Endothelial cell of umbilical vein (primary cell): ENCODE measurements at regions not wholly inside any gene's neighbourhood (a gene's known extent, or its start where the extent isn't known, plus 50 kb on each side); places are given as distances from the start of the nearest gene placed in this dataset.

ENCODE experiments used
- BruUV-seq: library from RNA; stranded (reverse); fragments of 400-500 nt; replicated peaks from 2 replicates; lab custom pipeline; 2021; lab: Mats Ljungman, UMichigan
- CTCF ChIA-PET: fragments of 300-600, 350-600 bp; sonication (Branson Sonifier 250); formaldehyde crosslinking; loops from one replicate; lab custom pipeline; 2021; ENCODE audit warnings: antibody characterized with exemption, inconsistent platforms; lab: Charles Lee
- POLR2A ChIA-PET: fragments of 300-600, 350-600 bp; sonication (Branson Sonifier 250); formaldehyde crosslinking; loops from one replicate; lab custom pipeline; 2021; ENCODE audit warnings: antibody characterized with exemption, inconsistent platforms; lab: Charles Lee
- DNase-seq: peaks from one replicate; pipeline ENCODE4 v3.0.0-alpha.2; 2011; ENCODE audit warnings: low read depth, low spot score
- FAIRE-seq: peaks from 2 replicates; lab custom pipeline; 2011; peaks lifted over from hg19 to GRCh38; lab: Jason Lieb, UNC
- H2AFZ ChIP-seq: 2 replicates; pipeline ENCODE4 v1.6.0; 2012; ENCODE audit warnings: low read depth, low read length, control low read depth, inconsistent platforms
- H3K27ac ChIP-seq: 2 replicates; pipeline ENCODE4 v1.5.1; 2011; ENCODE audit warnings: low read depth, mild to moderate bottlenecking, control low read depth, low read length, moderate library complexity; ENCODE audit not compliant: insufficient read depth
- H3K27me3 ChIP-seq, 2 experiments: 2 replicates each; pipeline versions ENCODE4 v1.6.0 to v1.6.1; 2011; ENCODE audit warnings: low read length in 2 of 2, mixed read lengths in 1 of 2; ENCODE audit not compliant: control insufficient read depth in 2 of 2, insufficient read depth in 2 of 2
- H3K36me3 ChIP-seq, 2 experiments: 2 replicates in 1 of 2; 3 replicates in 1 of 2; pipeline ENCODE4 v1.5.1; 2011; ENCODE audit warnings: low read length in 2 of 2, mild to moderate bottlenecking in 1 of 2, moderate library complexity in 1 of 2; ENCODE audit not compliant: control insufficient read depth in 2 of 2, insufficient read depth in 2 of 2; ENCODE audit errors: extremely low read depth in 1 of 2
- H3K4me1 ChIP-seq: 3 replicates; pipeline ENCODE4 v1.5.1; 2011; ENCODE audit warnings: mild to moderate bottlenecking, low read length; ENCODE audit not compliant: control insufficient read depth, insufficient read depth; ENCODE audit errors: extremely low read depth
- H3K4me2 ChIP-seq: 2 replicates; pipeline ENCODE4 v1.6.1; 2011; ENCODE audit warnings: low read length, control low read depth, mixed read lengths; ENCODE audit not compliant: insufficient read depth
- H3K4me3 ChIP-seq, 3 experiments: fragments of 200-600 bp in 1 of 3; sonication (generic), shearing (Covaris generic) in 1 of 3; replicated peaks in 1 of 3; 2 replicates each; pipeline ENCODE4 v1.5.1; 2011 to 2016; ENCODE audit warnings: control low read depth in 3 of 3, low read length in 3 of 3, mild to moderate bottlenecking in 2 of 3, inconsistent platforms in 1 of 3, low read depth in 1 of 3, moderate library complexity in 1 of 3; ENCODE audit not compliant: insufficient read depth in 1 of 3
- H3K79me2 ChIP-seq: 2 replicates; pipeline ENCODE4 v1.6.0; 2012; ENCODE audit warnings: low read length, inconsistent platforms; ENCODE audit not compliant: control insufficient read depth, insufficient read depth
- H3K9ac ChIP-seq: replicated peaks from 2 replicates; pipeline ENCODE3; 2011; ENCODE audit warnings: low read length, control low read depth; ENCODE audit not compliant: insufficient read depth; ENCODE audit errors: extremely low read depth
- H3K9me1 ChIP-seq: replicated peaks from 3 replicates; pipeline ENCODE4 v1.6.0; 2011; ENCODE audit warnings: mild to moderate bottlenecking, low read length; ENCODE audit not compliant: control insufficient read depth, insufficient read depth; ENCODE audit errors: extremely low read depth
- H3K9me3 ChIP-seq: replicated peaks from 2 replicates; pipeline ENCODE4 v1.5.1; 2012; ENCODE audit warnings: low read length, inconsistent platforms; ENCODE audit not compliant: control insufficient read depth, insufficient read depth
- H4K20me1 ChIP-seq: replicated peaks from 2 replicates; pipeline ENCODE3; 2011; ENCODE audit warnings: mild to moderate bottlenecking, low read length; ENCODE audit not compliant: control insufficient read depth, insufficient read depth; ENCODE audit errors: extremely low read depth
- CTCF ChIP-seq, 2 donors: IDR thresholded peaks; 1 replicate in 1 of 2; 2 replicates in 1 of 2; pipeline ENCODE4 v1.5.1; 2011; ENCODE audit warnings: low read length in 2 of 2, mild to moderate bottlenecking in 2 of 2, moderate library complexity in 2 of 2, control low read depth in 1 of 2, inconsistent platforms in 1 of 2, low read depth in 1 of 2; ENCODE audit not compliant: insufficient read depth in 1 of 2; ENCODE audit errors: extremely low read depth in 1 of 2
- EZH2 ChIP-seq: IDR thresholded peaks from 2 replicates; pipeline ENCODE4 v1.6.1; 2012; ENCODE audit warnings: borderline replicate concordance, low read depth, mild to moderate bottlenecking, moderate library complexity, low read length, inconsistent platforms; ENCODE audit not compliant: severe bottlenecking
- FOS ChIP-seq: IDR thresholded peaks from 2 replicates; pipeline ENCODE4 v1.6.1; 2011; ENCODE audit warnings: mild to moderate bottlenecking, low read length, moderate library complexity, borderline replicate concordance; ENCODE audit not compliant: insufficient read depth
- GATA2 ChIP-seq: IDR thresholded peaks from 2 replicates; pipeline ENCODE4 v1.7.0; 2011; ENCODE audit warnings: low read depth, mild to moderate bottlenecking, moderate library complexity, mixed read lengths, low read length; ENCODE audit not compliant: insufficient read length, insufficient read depth
- JUN ChIP-seq: IDR thresholded peaks from 2 replicates; pipeline ENCODE4 v1.6.1; 2011; ENCODE audit warnings: borderline replicate concordance, low read depth; ENCODE audit not compliant: insufficient read length, insufficient read depth
- MAX ChIP-seq: IDR thresholded peaks from 2 replicates; pipeline ENCODE4 v1.6.1; 2011; ENCODE audit not compliant: insufficient read depth, insufficient read length
- MYC ChIP-seq: IDR thresholded peaks from one replicate; pipeline ENCODE4 v1.6.1; 2011; ENCODE audit warnings: mild to moderate bottlenecking, low read depth, low read length
- POLR2A ChIP-seq: IDR thresholded peaks from 2 replicates; pipeline ENCODE4 v1.6.1; 2012; ENCODE audit warnings: low read depth, mild to moderate bottlenecking, control low read depth, low read length
- POLR2AphosphoS5 ChIP-seq: IDR thresholded peaks from 2 replicates; pipeline ENCODE4 v1.6.1; 2012; ENCODE audit warnings: low read depth, mild to moderate bottlenecking, control low read depth, low read length, moderate library complexity; ENCODE audit not compliant: insufficient read depth
- dilution Hi-C: fragments of 300-500 bp; cut with MboI; formaldehyde crosslinking; loops from one replicate; pipeline ENCODE4 v1.15.0; 2019; ENCODE audit warnings: low sequenced_read_pairs; ENCODE audit not compliant: extremely low pct_ligation_motif_present
- intact Hi-C: fragments of 100-400 bp; cut with micrococcal nuclease; formaldehyde crosslinking; loops from one replicate; pipeline ENCODE4 v1.10.0; 2022

GRCh38 chr3:63060412-63060811, 185.2 kb upstream of the CADPS start:
- intact Hi-C loops: no loop called here
- dilution Hi-C loops: no loop called here
- Histone ChIP-seq H3K9me3 (no peaks in the 10 kb centered on the region), H3K9me1 (no peaks in the 10 kb centered on the region), H3K27me3 (no peaks in the 10 kb centered on the region), H3K4me1 (no peaks in the 10 kb centered on the region), H3K27ac (no peak overlapping the region), H3K4me2 (no peak overlapping the region), H2AFZ (no peak overlapping the region), H3K4me3 (no peak overlapping the region), H3K79me2 (no peaks in the 10 kb centered on the region), H3K9ac (no peak overlapping the region), H3K36me3 (no peaks in the 10 kb centered on the region), H4K20me1 (no peaks in the 10 kb centered on the region)
- no TSS peak for BruUV-seq
- no peak for DNase-seq
- TF ChIP-seq POLR2A: no peak
- TF ChIP-seq MYC: no peak
- no peak for TF ChIP-seq EZH2
- TF ChIP-seq CTCF (IDR thresholded peaks at IDR 0.05; ENCODE audit: extremely low read depth in 1 of 2, insufficient read depth in 1 of 2, low read depth in 1 of 2, low read length in 2 of 2): no peak
- TF ChIP-seq POLR2AphosphoS5: no peak
- no peak for TF ChIP-seq JUN
- no peak for TF ChIP-seq FOS
- TF ChIP-seq MAX: no peak
- TF ChIP-seq GATA2: no peak
- ChIA-PET CTCF (no interaction called here), POLR2A (no interaction called here)
- no peak for FAIRE-seq
